DMS53 treated with DMSO at 0.1 percent for 48 hours (cell line): ENCODE measurements at regions not wholly inside any gene's neighbourhood (a gene's known extent, or its start where the extent isn't known, plus 50 kb on each side); places are given as distances from the start of the nearest gene placed in this dataset.

Source experiments
- DNase-seq: peaks from one replicate; lab custom pipeline; 2025; ENCODE audit not compliant: unreplicated experiment; lab: John Stamatoyannopoulos, UW

DNA sequence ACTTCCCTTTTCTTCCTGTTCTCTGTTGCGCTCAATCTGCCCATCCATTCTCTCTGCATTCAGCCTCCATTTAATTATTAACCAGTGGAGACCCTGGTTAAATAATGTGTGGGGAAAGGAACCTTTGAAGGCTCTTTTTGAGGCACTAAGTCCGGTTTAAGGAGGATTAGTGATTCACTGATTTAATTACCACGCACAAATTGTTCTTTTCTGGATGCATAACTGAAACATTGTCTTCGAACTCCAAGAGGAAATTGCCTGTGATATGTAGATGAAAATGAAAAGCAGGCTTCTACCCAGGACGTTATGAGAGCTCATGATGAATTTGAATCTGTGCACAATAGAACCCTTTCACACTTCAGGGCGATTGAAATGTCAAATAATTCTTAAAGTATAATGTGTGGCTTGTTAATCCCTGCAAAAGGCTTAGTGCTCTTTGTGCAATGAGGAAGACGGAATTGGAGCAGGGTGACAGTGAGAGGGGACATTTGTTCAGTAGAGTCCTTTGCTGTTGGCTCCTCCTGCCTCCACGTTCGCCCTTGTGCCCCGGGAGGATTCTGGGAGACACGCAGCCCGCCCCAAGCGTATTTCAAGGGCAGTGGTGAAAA is 51.1 kb upstream of the ZNF236 start:
- DNase-seq = no peak

- DNase-seq = no peak
Observed at GRCh38 chr18:76767954-76768353, 54.4 kb upstream of the ZNF236 start.

- no peak for DNase-seq
Observed at GRCh38 chr18:76766429-76766828, 55.9 kb upstream of the ZNF236 start.

- no peak for DNase-seq
Observed at GRCh38 chr18:76765649-76766048, 56.7 kb upstream of the ZNF236 start.

DNA sequence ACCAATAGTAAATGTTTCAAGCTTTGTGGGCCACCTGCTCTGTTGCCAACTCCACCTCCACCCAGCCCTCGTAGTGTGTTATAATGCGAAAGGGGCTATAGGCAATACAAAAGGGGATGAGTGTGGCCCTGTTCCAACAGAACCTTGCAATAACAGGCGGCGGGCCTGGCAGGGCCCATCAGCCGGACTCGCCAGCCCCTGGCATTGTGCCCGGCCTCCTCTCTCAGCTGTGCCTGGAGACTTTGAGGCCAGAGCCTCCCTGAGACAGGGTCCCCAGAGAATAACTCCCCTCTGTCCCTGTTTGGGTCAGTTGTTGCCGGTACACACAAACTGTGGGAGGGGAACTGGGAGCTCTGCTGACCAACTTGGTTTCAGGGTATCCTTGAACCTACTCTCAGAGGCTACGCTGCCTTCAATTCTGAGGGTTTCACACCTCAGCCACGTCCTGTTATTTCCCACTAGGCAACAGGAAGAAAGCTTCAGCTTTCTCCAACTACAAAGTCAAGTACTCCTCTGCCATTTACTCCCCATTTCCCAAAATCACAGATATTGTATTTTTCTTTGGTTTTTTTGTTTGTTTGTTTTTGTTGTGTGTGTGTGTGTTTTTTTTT is 58.0 kb upstream of the ZNF236 start:
- no peak for DNase-seq

DNA sequence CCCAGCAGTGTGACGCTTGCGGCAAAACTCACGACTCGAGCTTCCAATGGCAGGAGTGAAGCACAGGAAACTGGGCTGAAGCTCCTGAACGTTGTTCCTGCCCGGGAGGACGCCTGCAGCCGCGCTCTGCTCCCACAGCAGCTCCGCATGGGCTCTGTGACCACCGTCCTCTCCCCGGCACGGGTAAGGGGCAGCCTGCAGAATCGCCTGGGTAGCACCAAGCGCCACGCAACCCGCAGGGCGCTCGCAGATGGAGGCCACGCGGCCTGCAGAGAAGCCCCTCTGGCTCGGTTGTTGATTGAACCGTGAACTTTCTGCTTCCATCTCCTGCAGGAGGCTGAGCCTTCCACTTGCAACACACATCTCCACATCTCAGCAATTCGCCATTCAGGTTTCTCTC is 63.3 kb upstream of the ZNF236 start:
- DNase-seq = no peak

DNA sequence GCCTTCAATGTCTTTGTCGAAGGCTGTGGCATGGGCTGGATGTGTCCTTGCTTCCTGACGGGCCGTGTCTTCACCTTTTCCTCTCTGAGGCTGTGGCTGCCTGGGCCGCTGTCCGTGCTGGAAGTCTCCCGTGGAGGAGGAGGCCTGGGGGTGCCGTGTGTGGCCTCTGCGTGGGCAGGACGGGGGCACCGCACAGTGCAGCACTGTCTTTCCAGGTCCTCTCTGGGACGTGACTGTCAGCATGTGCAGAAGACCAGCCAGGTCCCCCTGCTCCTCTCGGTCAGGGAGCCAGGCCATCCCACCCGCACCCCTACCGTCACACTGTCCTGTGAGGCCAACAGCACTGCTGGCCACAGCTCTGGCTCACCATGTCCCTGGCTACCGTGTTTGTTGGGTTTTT is 64.4 kb upstream of the ZNF236 start:
- DNase-seq = no peak

DNA sequence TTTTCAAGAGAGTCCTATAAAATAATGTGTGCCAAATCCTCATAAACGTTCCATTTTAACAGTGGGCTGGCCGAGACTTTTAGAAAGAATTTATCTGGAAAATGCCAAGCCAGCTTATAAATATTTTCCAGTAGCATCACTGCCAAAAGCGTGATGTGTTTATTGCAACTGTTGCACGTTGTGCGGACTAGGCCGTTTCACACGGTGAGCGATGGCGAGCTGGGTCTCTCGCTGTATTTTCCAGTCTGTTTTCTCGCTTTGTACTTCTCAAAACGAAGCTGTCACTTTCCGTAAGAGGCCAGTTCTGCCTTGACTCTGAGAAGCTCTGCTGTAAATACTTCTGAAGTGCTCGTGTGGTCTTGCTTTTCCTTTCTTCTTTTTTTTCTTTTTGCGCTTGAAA is 65.0 kb upstream of the ZNF236 start:
- DNase-seq = no peak

- no peak for DNase-seq
Observed at GRCh38 chr18:76756531-76757253, 65.7 kb upstream of the ZNF236 start.

DNA sequence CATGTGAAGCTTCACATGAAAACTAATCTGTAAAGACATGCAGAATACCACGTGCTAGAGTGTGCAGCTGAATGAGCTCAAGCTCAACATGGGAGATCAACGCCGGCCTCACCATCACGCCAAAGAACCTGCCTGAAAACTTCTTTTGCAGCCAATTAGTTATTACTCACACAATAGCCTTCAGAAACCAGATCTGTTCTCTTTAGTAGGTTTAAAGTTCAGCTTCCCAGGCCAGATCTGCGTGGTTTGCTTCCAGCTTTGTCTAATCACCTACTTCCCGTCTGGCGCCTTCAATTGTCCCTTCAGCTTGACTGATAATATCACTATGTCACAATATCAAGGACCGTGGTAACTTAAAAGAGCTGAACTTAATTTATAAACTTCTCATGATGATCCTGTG is 68.0 kb upstream of the ZNF236 start:
- DNase-seq = no peak

GRCh38 chr18:76752400-76752799 is 70.0 kb upstream of the ZNF236 start:
- no peak for DNase-seq

DNA sequence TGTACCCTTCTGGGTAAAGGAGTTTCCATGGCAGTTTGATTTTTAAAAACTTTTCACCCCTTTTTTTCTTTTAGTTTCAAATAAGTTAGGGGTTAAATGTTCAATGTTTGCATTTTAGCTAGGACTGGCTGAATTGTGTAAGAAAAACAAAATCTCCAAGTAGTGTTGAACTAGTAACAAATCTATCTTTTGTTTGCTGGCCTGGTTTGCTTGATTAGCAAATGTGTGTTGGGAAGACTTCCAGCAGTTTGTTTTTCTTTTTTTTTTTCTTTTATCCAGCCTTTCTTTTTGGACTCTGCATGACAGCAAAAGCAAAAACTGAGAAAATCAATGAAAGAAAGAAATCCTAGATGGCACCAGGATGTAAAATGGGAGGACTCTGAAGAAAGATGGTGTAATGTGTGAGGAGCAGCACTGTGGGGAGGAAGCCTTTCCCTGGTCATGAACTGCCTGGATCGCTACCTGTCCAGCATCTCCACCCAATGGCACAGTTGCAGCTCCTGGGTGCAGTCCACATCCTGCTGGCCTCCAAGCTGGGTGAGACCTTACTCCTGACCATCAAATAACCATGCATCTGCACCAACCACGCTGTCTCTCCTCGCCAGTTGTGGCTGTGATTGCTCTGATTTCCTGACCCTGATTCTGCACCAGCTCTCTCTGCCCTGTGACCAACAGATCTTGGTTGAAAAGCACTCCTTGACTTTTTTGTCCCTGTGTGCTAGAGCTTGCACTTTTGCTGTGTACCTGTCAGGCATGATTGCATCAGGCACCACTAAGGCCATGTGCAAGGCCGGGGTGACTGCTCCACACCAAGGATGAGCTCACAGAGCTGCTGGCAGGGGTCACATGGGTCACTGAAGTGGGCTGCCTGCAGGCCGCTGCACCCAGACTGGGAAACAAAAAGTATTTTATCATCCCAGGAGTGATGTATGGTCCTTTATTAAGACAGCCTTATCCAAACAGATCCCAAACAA is 71.2 kb upstream of the ZNF236 start:
- no peak for DNase-seq

DNA sequence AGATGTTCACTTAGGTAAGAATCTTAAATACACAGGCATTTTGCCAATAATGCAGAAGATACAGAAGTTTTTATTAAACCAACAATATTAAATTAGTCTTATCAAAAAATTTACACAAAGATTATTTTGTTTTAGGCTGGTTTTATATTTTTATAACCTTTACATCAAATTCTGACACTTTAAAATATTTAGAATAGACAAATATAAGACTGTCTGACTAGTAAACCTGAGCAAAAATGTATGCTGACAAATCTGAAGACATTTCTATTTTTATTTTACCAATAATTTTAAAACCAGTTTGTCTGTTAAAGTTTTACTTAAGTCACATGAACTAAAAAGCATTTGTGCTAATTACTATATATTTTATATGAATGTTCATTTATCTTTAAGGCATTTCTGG is 72.1 kb upstream of the ZNF236 start:
- no peak for DNase-seq

DNA sequence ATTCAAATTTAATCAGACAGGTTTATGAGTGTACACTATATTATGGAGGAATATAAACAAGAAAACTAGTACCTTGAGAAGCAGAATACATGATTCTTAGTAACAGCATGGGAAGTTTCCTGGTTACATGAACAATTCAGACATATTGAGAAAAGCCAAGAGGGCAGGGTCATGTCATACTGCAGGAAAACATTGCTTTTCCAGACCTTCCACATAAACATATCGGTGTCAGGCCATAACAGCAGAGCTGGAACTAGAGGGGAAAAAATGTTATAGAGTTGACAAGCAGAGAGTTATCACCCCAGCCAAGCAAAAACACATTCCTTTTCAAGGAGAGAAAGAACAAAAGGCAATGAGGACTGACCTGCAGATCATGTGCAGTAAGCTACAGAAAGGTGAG is 74.7 kb upstream of the ZNF236 start:
- no peak for DNase-seq

- no peak for DNase-seq
Observed at GRCh38 chr18:76741346-76741745, 81.0 kb upstream of the ZNF236 start.

DNA sequence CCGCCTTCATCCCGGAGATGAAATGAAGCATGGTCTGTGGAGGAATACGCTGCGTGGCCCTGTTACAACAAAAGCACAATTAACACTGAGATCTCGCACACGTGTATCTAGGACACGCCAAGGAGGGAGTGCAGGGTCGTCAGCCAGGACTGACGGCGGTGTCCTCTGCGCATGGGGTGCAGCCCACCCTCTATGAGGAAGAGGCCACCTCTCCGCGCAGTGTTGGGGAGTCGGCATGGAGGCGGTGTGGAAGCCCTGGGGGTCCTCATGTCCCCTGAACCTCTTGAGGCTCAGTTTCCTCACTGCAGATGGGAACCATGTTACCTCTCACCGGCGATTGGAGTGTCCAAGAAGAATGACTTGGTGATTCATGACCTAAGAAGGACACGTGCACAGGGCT is 86.0 kb upstream of the ZNF236 start:
- DNase-seq = no peak

- no peak for DNase-seq
Observed at GRCh38 chr18:76730901-76731300, 91.5 kb upstream of the ZNF236 start.

- no peak for DNase-seq
Observed at GRCh38 chr18:76727589-76727988, 94.8 kb upstream of the ZNF236 start.

DNA sequence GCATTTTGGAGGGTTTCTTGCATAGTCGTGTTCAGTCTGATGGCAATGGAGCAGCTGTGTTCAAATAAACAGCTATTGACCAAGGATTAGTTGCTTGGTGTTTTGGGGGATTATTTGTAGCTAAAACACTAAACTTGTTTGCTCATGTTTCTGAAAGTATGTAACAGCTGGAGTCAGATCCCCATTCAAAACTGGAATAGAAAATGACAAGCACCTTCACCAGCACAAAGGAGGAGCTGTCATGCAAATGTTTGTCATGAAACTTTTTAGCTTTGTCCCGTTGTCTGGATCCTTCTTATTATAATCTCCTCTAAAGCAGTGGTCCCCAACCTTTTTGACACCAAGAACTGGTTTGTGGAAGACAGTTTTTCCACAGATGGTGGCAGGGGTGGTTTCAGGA is 96.9 kb upstream of the ZNF236 start:
- no peak for DNase-seq

DNA sequence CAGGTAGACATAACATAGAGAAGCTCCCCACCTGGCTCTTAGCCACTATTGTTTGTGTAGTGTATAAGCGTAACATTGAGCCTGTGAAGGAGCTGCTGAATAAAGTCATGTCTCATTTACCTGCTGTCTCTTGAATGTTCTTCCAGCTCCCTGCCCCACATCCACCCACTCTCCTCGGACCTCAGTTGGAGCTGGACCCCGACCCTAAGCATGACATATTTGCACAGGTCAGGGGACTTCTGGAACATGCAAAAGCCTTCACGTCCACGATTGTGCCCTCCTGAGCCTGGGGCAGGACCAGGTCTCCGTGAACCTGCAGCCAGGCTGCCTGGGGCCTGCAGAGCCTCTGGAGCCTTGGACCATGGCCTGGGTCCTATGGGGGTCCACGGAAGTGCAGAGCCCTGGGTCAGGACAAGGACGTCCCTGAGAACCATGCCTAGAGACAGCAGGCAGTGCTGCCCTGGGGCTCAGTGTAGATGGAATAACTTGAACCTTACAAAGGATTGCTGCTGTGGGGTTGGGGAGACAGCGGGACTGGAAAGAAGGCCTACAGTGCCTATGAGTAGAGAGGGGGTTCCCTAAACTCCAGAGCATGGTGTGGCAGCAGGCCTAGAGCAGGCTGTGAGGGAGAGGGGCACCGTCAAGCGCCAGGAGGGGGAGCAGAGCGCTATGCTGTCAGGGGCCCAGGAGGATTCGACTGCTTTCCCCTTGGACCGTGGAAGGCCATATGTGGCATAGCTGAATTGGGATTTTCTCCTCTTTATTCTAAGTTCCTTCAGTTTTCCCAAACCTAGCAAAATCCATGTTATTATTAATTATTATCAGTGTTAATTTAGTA is 99.9 kb upstream of the ZNF236 start:
- DNase-seq = no peak
